ENCODE measurements at regions not wholly inside any gene's neighbourhood (a gene's known extent, or its start where the extent isn't known, plus 50 kb on each side); places are given as distances from the start of the nearest gene placed in this dataset.

DNA sequence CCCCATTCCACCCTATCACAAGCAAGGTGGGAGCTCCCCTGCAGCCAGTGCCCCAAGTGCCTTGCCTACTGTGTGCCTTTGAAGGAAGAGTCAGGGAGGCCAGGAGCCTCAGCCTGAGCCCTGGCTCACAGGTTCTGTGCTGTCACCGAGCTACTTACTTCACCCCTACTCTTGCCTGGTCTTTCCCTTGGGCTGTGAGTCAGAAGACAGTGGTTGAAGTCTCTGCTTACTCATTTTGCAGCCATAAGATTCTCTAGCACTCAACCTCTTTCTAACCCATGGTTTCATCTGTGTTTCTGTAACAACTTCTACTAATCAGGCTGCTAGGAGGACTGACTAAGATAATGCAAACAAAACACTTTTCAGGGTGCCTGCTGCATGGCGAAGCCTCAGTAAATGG lies 114.5 kb downstream of the PLCE1 start:
- Histone ChIP-seq H3K4me3 (no peak overlapping the region), H4K20me1 (replicated peaks; ENCODE audit: insufficient read depth) (no peaks in the 10 kb centered on the region), H3K36me3 (ENCODE audit: insufficient read depth) (no peaks in the 10 kb centered on the region), H3K79me2 (replicated peaks; ENCODE audit: insufficient read depth) (no peaks in the 10 kb centered on the region), H3K4me1 (ENCODE audit: insufficient read depth) (no peaks in the 10 kb centered on the region), H3K27me3 (ENCODE audit: insufficient read depth) (no peaks in the 10 kb centered on the region), H3K4me2 (no peak overlapping the region), H3F3A (replicated peaks; ENCODE audit: low read depth) (no peaks in the 10 kb centered on the region), H3K9me2 (ENCODE audit: insufficient read depth) (no peaks in the 10 kb centered on the region), H2AFZ (no peak overlapping the region), H3K27ac (ENCODE audit: low read depth) (no peak overlapping the region)
- H3K27me3 Mint-ChIP-seq (ENCODE audit: insufficient read depth, low read depth, poor library complexity): no peaks in the 10 kb centered on the region
- H3K9me3 Mint-ChIP-seq: no peaks in the 10 kb centered on the region
- ATAC-seq: no peak
- DNase-seq (ENCODE audit: low spot score): no peak
- H3K27ac Mint-ChIP-seq: no peak overlapping the region
- no peaks in the 10 kb centered on the region for H3K36me3 Mint-ChIP-seq (ENCODE audit: low read depth)
- no peak overlapping the region for H3K4me3 Mint-ChIP-seq
- peaks cover 4% of the 10 kb centered on the region; the same call in 2 of the 3 replicates for H3K4me1 Mint-ChIP-seq
- TF ChIP-seq EZH2phosphoT487 (IDR thresholded peaks at IDR 0.05; ENCODE audit: unreplicated experiment): no peak
- TF ChIP-seq, protein P1, sequence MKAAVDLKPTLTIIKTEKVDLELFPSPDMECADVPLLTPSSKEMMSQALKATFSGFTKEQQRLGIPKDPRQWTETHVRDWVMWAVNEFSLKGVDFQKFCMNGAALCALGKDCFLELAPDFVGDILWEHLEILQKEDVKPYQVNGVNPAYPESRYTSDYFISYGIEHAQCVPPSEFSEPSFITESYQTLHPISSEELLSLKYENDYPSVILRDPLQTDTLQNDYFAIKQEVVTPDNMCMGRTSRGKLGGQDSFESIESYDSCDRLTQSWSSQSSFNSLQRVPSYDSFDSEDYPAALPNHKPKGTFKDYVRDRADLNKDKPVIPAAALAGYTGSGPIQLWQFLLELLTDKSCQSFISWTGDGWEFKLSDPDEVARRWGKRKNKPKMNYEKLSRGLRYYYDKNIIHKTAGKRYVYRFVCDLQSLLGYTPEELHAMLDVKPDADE (IDR thresholded peaks at IDR 0.05): no peak
- TF ChIP-seq ZNF331 (CRISPR knock-in tag; IDR thresholded peaks at IDR 0.05; ENCODE audit: low read depth): no peak
- no peak for TF ChIP-seq CREB1 (CRISPR knock-in tag; IDR thresholded peaks at IDR 0.05; ENCODE audit: low read depth)
- TF ChIP-seq, protein P2, sequence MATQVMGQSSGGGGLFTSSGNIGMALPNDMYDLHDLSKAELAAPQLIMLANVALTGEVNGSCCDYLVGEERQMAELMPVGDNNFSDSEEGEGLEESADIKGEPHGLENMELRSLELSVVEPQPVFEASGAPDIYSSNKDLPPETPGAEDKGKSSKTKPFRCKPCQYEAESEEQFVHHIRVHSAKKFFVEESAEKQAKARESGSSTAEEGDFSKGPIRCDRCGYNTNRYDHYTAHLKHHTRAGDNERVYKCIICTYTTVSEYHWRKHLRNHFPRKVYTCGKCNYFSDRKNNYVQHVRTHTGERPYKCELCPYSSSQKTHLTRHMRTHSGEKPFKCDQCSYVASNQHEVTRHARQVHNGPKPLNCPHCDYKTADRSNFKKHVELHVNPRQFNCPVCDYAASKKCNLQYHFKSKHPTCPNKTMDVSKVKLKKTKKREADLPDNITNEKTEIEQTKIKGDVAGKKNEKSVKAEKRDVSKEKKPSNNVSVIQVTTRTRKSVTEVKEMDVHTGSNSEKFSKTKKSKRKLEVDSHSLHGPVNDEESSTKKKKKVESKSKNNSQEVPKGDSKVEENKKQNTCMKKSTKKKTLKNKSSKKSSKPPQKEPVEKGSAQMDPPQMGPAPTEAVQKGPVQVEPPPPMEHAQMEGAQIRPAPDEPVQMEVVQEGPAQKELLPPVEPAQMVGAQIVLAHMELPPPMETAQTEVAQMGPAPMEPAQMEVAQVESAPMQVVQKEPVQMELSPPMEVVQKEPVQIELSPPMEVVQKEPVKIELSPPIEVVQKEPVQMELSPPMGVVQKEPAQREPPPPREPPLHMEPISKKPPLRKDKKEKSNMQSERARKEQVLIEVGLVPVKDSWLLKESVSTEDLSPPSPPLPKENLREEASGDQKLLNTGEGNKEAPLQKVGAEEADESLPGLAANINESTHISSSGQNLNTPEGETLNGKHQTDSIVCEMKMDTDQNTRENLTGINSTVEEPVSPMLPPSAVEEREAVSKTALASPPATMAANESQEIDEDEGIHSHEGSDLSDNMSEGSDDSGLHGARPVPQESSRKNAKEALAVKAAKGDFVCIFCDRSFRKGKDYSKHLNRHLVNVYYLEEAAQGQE (IDR thresholded peaks at IDR 0.05; ENCODE audit: unreplicated experiment): no peak

DNA sequence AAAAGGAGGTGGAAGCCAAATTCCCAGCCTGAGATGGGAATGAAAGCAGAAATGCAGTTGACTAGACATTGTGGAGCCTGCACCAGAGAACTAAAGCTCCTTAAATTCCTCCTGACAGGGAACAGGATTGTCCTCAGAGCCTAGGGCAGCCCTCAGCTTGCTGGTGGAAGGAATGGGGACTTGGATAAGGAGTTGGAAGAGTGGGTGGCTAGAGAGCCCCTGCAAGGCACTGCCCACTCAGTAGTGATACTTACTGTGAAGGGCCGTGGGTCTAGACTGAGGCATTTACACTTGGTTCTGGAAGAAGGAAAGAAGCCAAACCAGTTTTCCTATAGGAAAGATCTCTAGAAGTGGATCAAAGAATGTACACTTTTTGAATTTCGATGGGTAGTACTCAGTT lies 117.6 kb downstream of the PLCE1 start:
- no peak overlapping the region for H3K4me3 Mint-ChIP-seq
- Histone ChIP-seq H3F3A (replicated peaks; ENCODE audit: low read depth) (no peaks in the 10 kb centered on the region), H3K4me1 (ENCODE audit: insufficient read depth) (no peaks in the 10 kb centered on the region), H3K27me3 (ENCODE audit: insufficient read depth) (no peaks in the 10 kb centered on the region), H3K9me2 (ENCODE audit: insufficient read depth) (no peaks in the 10 kb centered on the region), H2AFZ (peak overlapping the region; percentile 56; the same call in 1 of the 2 replicates), H3K4me3 (no peak overlapping the region), H3K36me3 (ENCODE audit: insufficient read depth) (no peaks in the 10 kb centered on the region), H3K4me2 (no peak overlapping the region), H4K20me1 (replicated peaks; ENCODE audit: insufficient read depth) (no peaks in the 10 kb centered on the region), H3K79me2 (replicated peaks; ENCODE audit: insufficient read depth) (no peaks in the 10 kb centered on the region), H3K27ac (ENCODE audit: low read depth) (no peak overlapping the region)
- H3K4me1 Mint-ChIP-seq: peaks cover 4% of the 10 kb centered on the region; the same call in 2 of the 3 replicates
- H3K27me3 Mint-ChIP-seq (ENCODE audit: insufficient read depth, low read depth, poor library complexity): no peaks in the 10 kb centered on the region
- H3K27ac Mint-ChIP-seq: no peak overlapping the region
- ATAC-seq: no peak
- H3K36me3 Mint-ChIP-seq (ENCODE audit: low read depth): no peaks in the 10 kb centered on the region
- DNase-seq (ENCODE audit: low spot score): no peak
- no peaks in the 10 kb centered on the region for H3K9me3 Mint-ChIP-seq
- TF ChIP-seq ZNF331 (CRISPR knock-in tag; IDR thresholded peaks at IDR 0.05; ENCODE audit: low read depth) (no peak), STAT1 (IDR thresholded peaks at IDR 0.05; ENCODE audit: unreplicated experiment) (no peak), JUNB (IDR thresholded peaks at IDR 0.05; ENCODE audit: unreplicated experiment) (no peak)
- TF ChIP-seq, protein P3, sequence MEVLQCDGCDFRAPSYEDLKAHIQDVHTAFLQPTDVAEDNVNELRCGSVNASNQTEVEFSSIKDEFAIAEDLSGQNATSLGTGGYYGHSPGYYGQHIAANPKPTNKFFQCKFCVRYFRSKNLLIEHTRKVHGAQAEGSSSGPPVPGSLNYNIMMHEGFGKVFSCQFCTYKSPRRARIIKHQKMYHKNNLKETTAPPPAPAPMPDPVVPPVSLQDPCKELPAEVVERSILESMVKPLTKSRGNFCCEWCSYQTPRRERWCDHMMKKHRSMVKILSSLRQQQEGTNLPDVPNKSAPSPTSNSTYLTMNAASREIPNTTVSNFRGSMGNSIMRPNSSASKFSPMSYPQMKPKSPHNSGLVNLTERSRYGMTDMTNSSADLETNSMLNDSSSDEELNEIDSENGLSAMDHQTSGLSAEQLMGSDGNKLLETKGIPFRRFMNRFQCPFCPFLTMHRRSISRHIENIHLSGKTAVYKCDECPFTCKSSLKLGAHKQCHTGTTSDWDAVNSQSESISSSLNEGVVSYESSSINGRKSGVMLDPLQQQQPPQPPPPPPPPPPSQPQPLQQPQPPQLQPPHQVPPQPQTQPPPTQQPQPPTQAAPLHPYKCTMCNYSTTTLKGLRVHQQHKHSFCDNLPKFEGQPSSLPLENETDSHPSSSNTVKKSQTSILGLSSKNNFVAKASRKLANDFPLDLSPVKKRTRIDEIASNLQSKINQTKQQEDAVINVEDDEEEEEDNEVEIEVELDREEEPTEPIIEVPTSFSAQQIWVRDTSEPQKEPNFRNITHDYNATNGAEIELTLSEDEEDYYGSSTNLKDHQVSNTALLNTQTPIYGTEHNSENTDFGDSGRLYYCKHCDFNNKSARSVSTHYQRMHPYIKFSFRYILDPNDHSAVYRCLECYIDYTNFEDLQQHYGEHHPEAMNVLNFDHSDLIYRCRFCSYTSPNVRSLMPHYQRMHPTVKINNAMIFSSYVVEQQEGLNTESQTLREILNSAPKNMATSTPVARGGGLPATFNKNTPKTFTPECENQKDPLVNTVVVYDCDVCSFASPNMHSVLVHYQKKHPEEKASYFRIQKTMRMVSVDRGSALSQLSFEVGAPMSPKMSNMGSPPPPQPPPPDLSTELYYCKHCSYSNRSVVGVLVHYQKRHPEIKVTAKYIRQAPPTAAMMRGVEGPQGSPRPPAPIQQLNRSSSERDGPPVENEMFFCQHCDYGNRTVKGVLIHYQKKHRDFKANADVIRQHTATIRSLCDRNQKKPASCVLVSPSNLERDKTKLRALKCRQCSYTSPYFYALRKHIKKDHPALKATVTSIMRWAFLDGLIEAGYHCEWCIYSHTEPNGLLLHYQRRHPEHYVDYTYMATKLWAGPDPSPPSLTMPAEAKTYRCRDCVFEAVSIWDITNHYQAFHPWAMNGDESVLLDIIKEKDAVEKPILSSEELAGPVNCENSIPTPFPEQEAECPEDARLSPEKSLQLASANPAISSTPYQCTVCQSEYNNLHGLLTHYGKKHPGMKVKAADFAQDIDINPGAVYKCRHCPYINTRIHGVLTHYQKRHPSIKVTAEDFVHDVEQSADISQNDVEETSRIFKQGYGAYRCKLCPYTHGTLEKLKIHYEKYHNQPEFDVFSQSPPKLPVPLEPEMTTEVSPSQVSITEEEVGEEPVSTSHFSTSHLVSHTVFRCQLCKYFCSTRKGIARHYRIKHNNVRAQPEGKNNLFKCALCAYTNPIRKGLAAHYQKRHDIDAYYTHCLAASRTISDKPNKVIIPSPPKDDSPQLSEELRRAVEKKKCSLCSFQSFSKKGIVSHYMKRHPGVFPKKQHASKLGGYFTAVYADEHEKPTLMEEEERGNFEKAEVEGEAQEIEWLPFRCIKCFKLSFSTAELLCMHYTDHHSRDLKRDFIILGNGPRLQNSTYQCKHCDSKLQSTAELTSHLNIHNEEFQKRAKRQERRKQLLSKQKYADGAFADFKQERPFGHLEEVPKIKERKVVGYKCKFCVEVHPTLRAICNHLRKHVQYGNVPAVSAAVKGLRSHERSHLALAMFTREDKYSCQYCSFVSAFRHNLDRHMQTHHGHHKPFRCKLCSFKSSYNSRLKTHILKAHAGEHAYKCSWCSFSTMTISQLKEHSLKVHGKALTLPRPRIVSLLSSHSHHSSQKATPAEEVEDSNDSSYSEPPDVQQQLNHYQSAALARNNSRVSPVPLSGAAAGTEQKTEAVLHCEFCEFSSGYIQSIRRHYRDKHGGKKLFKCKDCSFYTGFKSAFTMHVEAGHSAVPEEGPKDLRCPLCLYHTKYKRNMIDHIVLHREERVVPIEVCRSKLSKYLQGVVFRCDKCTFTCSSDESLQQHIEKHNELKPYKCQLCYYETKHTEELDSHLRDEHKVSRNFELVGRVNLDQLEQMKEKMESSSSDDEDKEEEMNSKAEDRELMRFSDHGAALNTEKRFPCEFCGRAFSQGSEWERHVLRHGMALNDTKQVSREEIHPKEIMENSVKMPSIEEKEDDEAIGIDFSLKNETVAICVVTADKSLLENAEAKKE (CRISPR knock-in tag; IDR thresholded peaks at IDR 0.05): no peak
- TF ChIP-seq, protein P1 (IDR thresholded peaks at IDR 0.05): no peak

Data from GM23338 (cell line).